ENCODE measurements at regions not wholly inside any gene's neighbourhood (a gene's known extent, or its start where the extent isn't known, plus 50 kb on each side); places are given as distances from the start of the nearest gene placed in this dataset.
"Not testable (repeated sequence)": the region's sequence is repeated elsewhere in the genome, so short reads cannot be mapped to it uniquely, and the experiment has no call there.

- DNase-seq = no peak
- TF ChIP-seq CTCF (IDR thresholded peaks at IDR 0.05) = no peak
- POLR2A ChIA-PET = no interaction called here
- Mint-ChIP-seq H3K27me3 (no peaks in the 10 kb centered on the region), H3K36me3 (ENCODE audit: low read depth) (peaks cover 5% of the 10 kb centered on the region), H3K4me1 (ENCODE audit: low read depth) (peaks cover 11% of the 10 kb centered on the region), H3K4me3 (no peak overlapping the region), H3K9me3 (peaks cover 2% of the 10 kb centered on the region), H3K27ac (no peak overlapping the region)
- H3K36me3 ChIP-seq (ENCODE audit: insufficient read depth, low read length) = no peaks in the 10 kb centered on the region
- H3K27me3 ChIP-seq (ENCODE audit: control insufficient read depth in 1 of 2, insufficient read depth in 2 of 2, low read length in 2 of 2) = no peaks in the 10 kb centered on the region
- no peaks in the 10 kb centered on the region for H3K9me3 ChIP-seq (ENCODE audit: control insufficient read depth in 1 of 2, insufficient read depth in 1 of 2, low read length in 2 of 2)
- no peak for ATAC-seq (ENCODE audit: poor library complexity)
- peaks cover 2% of the 10 kb centered on the region for H3K4me1 ChIP-seq (ENCODE audit: insufficient read depth, low read length)
- CTCF ChIA-PET = no interaction called here
- no peak overlapping the region for H3K27ac ChIP-seq (ENCODE audit: low read depth in 1 of 2, low read length in 2 of 2)
- H3K4me3 ChIP-seq (ENCODE audit: low read length) = no peak overlapping the region
- intact Hi-C loops (cut with DNase I, micrococcal nuclease) = no loop called here
Observed at GRCh38 chr1:173365341-173365740, 111.8 kb upstream of the PRDX6 start.

- Histone ChIP-seq H3K27me3 (ENCODE audit: control insufficient read depth in 1 of 2, insufficient read depth in 2 of 2, low read length in 2 of 2) (no peaks in the 10 kb centered on the region), H3K9me3 (ENCODE audit: control insufficient read depth in 1 of 2, insufficient read depth in 1 of 2, low read length in 2 of 2) (no peaks in the 10 kb centered on the region), H3K27ac (ENCODE audit: low read depth in 1 of 2, low read length in 2 of 2) (no peak overlapping the region), H3K36me3 (ENCODE audit: insufficient read depth, low read length) (no peaks in the 10 kb centered on the region), H3K4me1 (ENCODE audit: insufficient read depth, low read length) (no peaks in the 10 kb centered on the region), H3K4me3 (ENCODE audit: low read length) (no peak overlapping the region)
- Mint-ChIP-seq H3K4me3 (no peak overlapping the region), H3K27ac (no peak overlapping the region), H3K4me1 (ENCODE audit: low read depth) (peaks cover 3% of the 10 kb centered on the region), H3K27me3 (no peaks in the 10 kb centered on the region), H3K36me3 (ENCODE audit: low read depth) (peaks cover 5% of the 10 kb centered on the region), H3K9me3 (peaks cover 2% of the 10 kb centered on the region)
- DNase-seq (no peak), ATAC-seq (ENCODE audit: poor library complexity) (no peak)
- ChIA-PET CTCF (no interaction called here), POLR2A (no interaction called here)
- intact Hi-C loops (cut with DNase I, micrococcal nuclease) = no loop called here
- TF ChIP-seq CTCF (IDR thresholded peaks at IDR 0.05) = no peak
Observed at GRCh38 chr1:173367136-173367535, 110.0 kb upstream of the PRDX6 start.

GRCh38 chr1:173370586-173370985 lies 106.5 kb upstream of the PRDX6 start:
- not testable (repeated sequence) for H3K4me1 ChIP-seq (ENCODE audit: insufficient read depth, low read length); ATAC-seq (ENCODE audit: poor library complexity); H3K36me3 ChIP-seq (ENCODE audit: insufficient read depth, low read length)

GRCh38 chr1:173376065-173376464 lies 101.1 kb upstream of the PRDX6 start:
- H3K27ac Mint-ChIP-seq; H3K36me3 ChIP-seq (ENCODE audit: insufficient read depth, low read length); H3K4me3 Mint-ChIP-seq; H3K4me1 ChIP-seq (ENCODE audit: insufficient read depth, low read length); H3K9me3 Mint-ChIP-seq; H3K4me1 Mint-ChIP-seq (ENCODE audit: low read depth); CTCF ChIA-PET; DNase-seq; H3K4me3 ChIP-seq (ENCODE audit: low read length); ATAC-seq (ENCODE audit: poor library complexity); H3K9me3 ChIP-seq (ENCODE audit: control insufficient read depth in 1 of 2, insufficient read depth in 1 of 2, low read length in 2 of 2); H3K27me3 ChIP-seq (ENCODE audit: control insufficient read depth in 1 of 2, insufficient read depth in 2 of 2, low read length in 2 of 2); H3K27ac ChIP-seq (ENCODE audit: low read depth in 1 of 2, low read length in 2 of 2); intact Hi-C loops (cut with DNase I, micrococcal nuclease); H3K27me3 Mint-ChIP-seq; POLR2A ChIA-PET: not testable (repeated sequence)
- peaks cover 25% of the 10 kb centered on the region for H3K36me3 Mint-ChIP-seq (ENCODE audit: low read depth)

More at GRCh38 chr1:173370586-173370985, 106.5 kb upstream of the PRDX6 start:
- H3K27ac Mint-ChIP-seq; H3K36me3 Mint-ChIP-seq (ENCODE audit: low read depth); H3K9me3 Mint-ChIP-seq; DNase-seq; H3K4me1 Mint-ChIP-seq (ENCODE audit: low read depth); H3K9me3 ChIP-seq (ENCODE audit: control insufficient read depth in 1 of 2, insufficient read depth in 1 of 2, low read length in 2 of 2); POLR2A ChIA-PET; H3K4me3 ChIP-seq (ENCODE audit: low read length); CTCF ChIA-PET; intact Hi-C loops (cut with DNase I, micrococcal nuclease); H3K27me3 Mint-ChIP-seq; H3K4me3 Mint-ChIP-seq; H3K27ac ChIP-seq (ENCODE audit: low read depth in 1 of 2, low read length in 2 of 2); H3K27me3 ChIP-seq (ENCODE audit: control insufficient read depth in 1 of 2, insufficient read depth in 2 of 2, low read length in 2 of 2): not testable (repeated sequence)
